HepG2 (cell line): ENCODE measurements at regions not wholly inside any gene's neighbourhood (a gene's known extent, or its start where the extent isn't known, plus 50 kb on each side); places are given as distances from the start of the nearest gene placed in this dataset.
A peak's percentile ranks its signal among the peaks of the same experiment; 100 is the strongest.

Experiments used
- ATAC-seq: fragments of 200-7000 bp; cut with Tn5 transposase; 3 replicates; pipeline ENCODE4 v1.9.1; 2020; ENCODE audit warnings: mild to moderate bottlenecking, moderate library complexity
- BruUV-seq: library from RNA; stranded (reverse); fragments of 400-500 nt; replicated peaks from 2 replicates; lab custom pipeline; 2021; lab: Mats Ljungman, UMichigan
- CTCF ChIA-PET: fragments of 300-600 bp; formaldehyde crosslinking; extraction: SDS; loops from one replicate; lab custom pipeline; 2021; ENCODE audit warnings: low total read pairs, inconsistent platforms, low intra/inter-chr PET ratio; lab: Yijun Ruan, JAX
- POLR2A ChIA-PET: fragments of 350-600 bp; sonication (Branson Sonifier 250); formaldehyde crosslinking; loops from one replicate; lab custom pipeline; 2020; ENCODE audit warnings: antibody characterized with exemption, inconsistent platforms; lab: Yijun Ruan, JAX
- DNase-seq: peaks from one replicate; pipeline ENCODE4 v3.0.0-alpha.2; 2015; ENCODE audit warnings: low spot score
- FAIRE-seq: peaks from 3 replicates; lab custom pipeline; 2011; peaks lifted over from hg19 to GRCh38; lab: Jason Lieb, UNC
- H2AFZ ChIP-seq: one replicate; pipeline ENCODE4 v1.6.1; 2011; ENCODE audit warnings: low read length, inconsistent platforms
- H3K27ac ChIP-seq: fragments of 300-600 bp; 3 replicates; pipeline ENCODE4 v1.8.0; 2011; ENCODE audit warnings: mixed run types, mild to moderate bottlenecking, mixed read lengths, low read length, inconsistent platforms; ENCODE audit not compliant: insufficient read depth; ENCODE audit errors: extremely low read length
- H3K27me3 ChIP-seq, 2 experiments: fragments of 200-600 bp in 1 of 2; 2 replicates in 1 of 2; 3 replicates in 1 of 2; pipeline versions ENCODE4 v1.6.0 to v1.8.0; 2011; ENCODE audit warnings: low read length in 2 of 2, mild to moderate bottlenecking in 2 of 2, moderate library complexity in 2 of 2, inconsistent platforms in 1 of 2; ENCODE audit not compliant: insufficient read depth in 2 of 2, control insufficient read depth in 1 of 2
- H3K36me3 ChIP-seq, 2 experiments: fragments of 200-600 bp in 1 of 2; replicated peaks in 1 of 2; 2 replicates in 1 of 2; 3 replicates in 1 of 2; pipeline versions ENCODE4 v1.5.1 to v1.8.0; 2011; ENCODE audit warnings: low read length in 2 of 2, inconsistent platforms in 1 of 2; ENCODE audit not compliant: insufficient read depth in 2 of 2, control insufficient read depth in 1 of 2
- H3K4me1 ChIP-seq: 2 replicates; pipeline ENCODE4 v1.5.1; 2012; ENCODE audit warnings: low read length, inconsistent platforms; ENCODE audit not compliant: insufficient read depth
- H3K4me2 ChIP-seq: 2 replicates; pipeline ENCODE4 v1.6.0; 2011; ENCODE audit warnings: low read depth, low read length, inconsistent platforms
- H3K4me3 ChIP-seq, 3 experiments: fragments of 200-600 bp in 1 of 3; sonication (generic), shearing (Covaris generic) in 1 of 3; replicated peaks in 1 of 3; 2 replicates each; pipeline ENCODE4 v1.5.1; 2011 to 2016; ENCODE audit warnings: low read length in 3 of 3, inconsistent platforms in 2 of 3, low read depth in 2 of 3, mild to moderate bottlenecking in 2 of 3, control low read depth in 1 of 3, mixed read lengths in 1 of 3; ENCODE audit not compliant: insufficient read depth in 1 of 3
- H3K79me2 ChIP-seq: one replicate; pipeline ENCODE4 v1.6.1; 2011; ENCODE audit warnings: low read length, inconsistent platforms; ENCODE audit not compliant: insufficient read depth
- H3K9ac ChIP-seq: 2 replicates; pipeline ENCODE4 v1.6.0; 2011; ENCODE audit warnings: mild to moderate bottlenecking, low read depth, low read length, inconsistent platforms; ENCODE audit not compliant: insufficient read depth
- H3K9me3 ChIP-seq: 2 replicates; pipeline ENCODE4 v1.5.1; 2012; ENCODE audit warnings: mild to moderate bottlenecking, low read length
- H4K20me1 ChIP-seq: 2 replicates; pipeline ENCODE4 v1.6.0; 2011; ENCODE audit warnings: inconsistent platforms, mild to moderate bottlenecking, low read length, moderate library complexity; ENCODE audit not compliant: insufficient read depth
- FOSL2 ChIP-seq: sonication (generic); formaldehyde crosslinking; IDR thresholded peaks from 2 replicates; pipeline ENCODE4 v1.4.0; 2020; ENCODE audit warnings: missing genetic modification reagents
- FOXA3 ChIP-seq: IDR thresholded peaks from 2 replicates; pipeline ENCODE4 v1.6.1; 2016; ENCODE audit warnings: missing genetic modification reagents, missing compliant biosample characterization
- GTF2F1 ChIP-seq: fragments of 150-350 bp; IDR thresholded peaks from 2 replicates; pipeline ENCODE4 v1.6.1; 2014; ENCODE audit warnings: low read length
- HNF4A ChIP-seq: sonication (generic); formaldehyde crosslinking; IDR thresholded peaks from 2 replicates; pipeline ENCODE4 v1.4.0; 2020; ENCODE audit warnings: missing genetic modification reagents
- NR2F1 ChIP-seq, 2 experiments: fragments of 450-650 bp in 1 of 2; formaldehyde crosslinking in 1 of 2; IDR thresholded peaks; 2 replicates each; pipeline versions ENCODE4 v1.5.0 to v1.6.1; 2016 to 2020; ENCODE audit warnings: mild to moderate bottlenecking in 1 of 2, missing compliant biosample characterization in 1 of 2, missing genetic modification reagents in 1 of 2, moderate library complexity in 1 of 2
- NR2F2 ChIP-seq: IDR thresholded peaks from 2 replicates; pipeline ENCODE4 v1.6.1; 2012; ENCODE audit warnings: low read depth, inconsistent platforms, borderline replicate concordance
- RXRA ChIP-seq: sonication (generic); formaldehyde crosslinking; IDR thresholded peaks from 2 replicates; pipeline ENCODE4 v1.5.1; 2020; ENCODE audit warnings: missing genetic modification reagents
- SOX13 ChIP-seq, 3 experiments: fragments of 450-650 bp in 1 of 3; sonication (generic) in 1 of 3; formaldehyde crosslinking in 1 of 3; IDR thresholded peaks in 2 of 3; conservative IDR thresholded peaks in 1 of 3; 2 replicates each; pipeline versions ENCODE4 v1.5.0 to v1.6.1; 2016 to 2020; ENCODE audit warnings: antibody characterized with exemption in 1 of 3, mild to moderate bottlenecking in 1 of 3, missing compliant biosample characterization in 1 of 3, missing genetic modification reagents in 1 of 3, moderate library complexity in 1 of 3
- SOX6 ChIP-seq, 2 experiments: fragments of 450-650 bp in 1 of 2; sonication (generic) in 1 of 2; formaldehyde crosslinking in 1 of 2; IDR thresholded peaks; 2 replicates each; pipeline versions ENCODE4 v1.4.0 to v1.6.1; 2017 to 2020; ENCODE audit warnings: antibody characterized with exemption in 1 of 2, mild to moderate bottlenecking in 1 of 2, missing genetic modification reagents in 1 of 2
- SYNCRIP ChIP-seq: fragments of 200-400 bp; formaldehyde crosslinking; IDR thresholded peaks from 2 replicates; pipeline ENCODE4 v1.6.1; 2018; ENCODE audit warnings: mild to moderate bottlenecking, low read depth, low read length; ENCODE audit not compliant: insufficient read depth
- TARDBP ChIP-seq: sonication (generic); formaldehyde crosslinking; IDR thresholded peaks from 2 replicates; pipeline ENCODE4 v1.8.0; 2022; ENCODE audit warnings: mild to moderate bottlenecking, missing genetic modification reagents
- ZFP36L1 ChIP-seq: sonication (generic); formaldehyde crosslinking; IDR thresholded peaks from 2 replicates; pipeline ENCODE4 v1.8.0; 2022; ENCODE audit warnings: mild to moderate bottlenecking, missing genetic modification reagents, moderate library complexity
- ZNF430 ChIP-seq: sonication (generic); formaldehyde crosslinking; IDR thresholded peaks from 2 replicates; pipeline ENCODE4 v1.9.0; 2021; ENCODE audit warnings: mild to moderate bottlenecking, missing genetic modification reagents
- WGBS: methylation state at CpG from one replicate; pipeline ENCODE4 v1.1.6; 2017; ENCODE audit warnings: low lambda C conversion rate; 5-methylcytosine and 5-hydroxymethylcytosine counted together
- in situ Hi-C: cut with HindIII; loops from 2 replicates; pipeline ENCODE4 v1.10.0; 2017; ENCODE audit warnings: low pct_unique_long_range_greater_than_20kb; ENCODE audit not compliant: extremely low pct_ligation_motif_present
- intact Hi-C: fragments of 100-400 bp; cut with micrococcal nuclease; formaldehyde crosslinking; loops from one replicate; pipeline ENCODE4 v1.10.0; 2022; ENCODE audit not compliant: unreplicated experiment
- TF ChIP-seq, protein P1 (sequence below): sonication (generic); formaldehyde crosslinking; IDR thresholded peaks from 2 replicates; pipeline ENCODE4 v1.4.0; 2020; ENCODE audit warnings: missing genetic modification reagents
- TF ChIP-seq, protein P2 (sequence below): sonication (generic); formaldehyde crosslinking; conservative IDR thresholded peaks from 2 replicates; pipeline ENCODE4 v1.4.0; 2020; ENCODE audit warnings: missing genetic modification reagents
- TF ChIP-seq, protein P3 (sequence below): sonication (generic); formaldehyde crosslinking; IDR thresholded peaks from 2 replicates; pipeline ENCODE4 v1.4.0; 2020; ENCODE audit warnings: missing genetic modification reagents

DNA sequence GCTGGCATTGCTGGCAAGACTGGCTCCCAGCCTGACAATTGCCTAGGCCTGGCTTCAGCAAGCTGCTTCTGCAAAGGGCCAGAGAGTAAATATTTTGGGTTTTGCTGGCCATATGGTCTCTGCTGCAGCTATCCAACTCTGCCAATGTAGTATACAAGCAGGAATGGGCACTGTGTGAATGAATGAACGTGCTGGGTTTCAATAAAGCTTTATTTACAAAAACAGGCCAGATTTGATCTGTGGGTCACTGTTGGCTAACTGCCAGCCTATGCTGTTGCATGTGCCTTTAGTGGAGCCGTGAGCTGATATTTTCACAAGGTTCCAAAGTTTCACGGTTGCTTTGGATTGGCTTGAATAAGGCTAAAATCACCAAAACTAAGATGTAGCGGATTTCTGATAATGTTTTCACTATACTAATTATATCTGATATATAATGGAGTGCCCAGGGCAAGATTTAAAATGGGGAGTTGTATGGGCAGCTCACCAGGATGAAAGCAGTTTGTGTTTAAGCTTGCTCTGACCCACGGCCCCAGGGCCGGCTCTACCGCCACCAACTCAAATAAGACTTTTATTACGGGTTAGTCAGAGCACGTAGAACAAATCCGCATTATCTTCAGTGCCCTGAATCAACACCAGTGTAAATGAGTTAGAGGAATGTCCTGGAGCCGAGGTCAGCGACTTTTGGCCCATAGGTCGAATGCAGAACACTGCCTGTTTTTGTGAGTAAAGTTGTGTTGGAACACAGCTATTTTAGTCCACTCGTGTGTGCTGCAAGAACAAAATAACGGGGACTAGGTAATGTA, 98.6 kb upstream of the DAP start:
- H2AFZ ChIP-seq: no peak overlapping the region
- H3K27ac ChIP-seq: peak overlapping the region; percentile 70
- FAIRE-seq (peak; percentile 39), DNase-seq (peak; percentile 83), ATAC-seq (peak; percentile 75)
- H3K36me3 ChIP-seq: no peaks in the 10 kb centered on the region
- 1% methylated on average over 15 of the region's 15 CpGs for WGBS
- H3K4me3 ChIP-seq: peak overlapping the region; percentile 7 to 59 (median 27); a peak in 5 of 6 replicates
- no peaks in the 10 kb centered on the region for H3K79me2 ChIP-seq
- no peaks in the 10 kb centered on the region for H3K9me3 ChIP-seq
- no peaks in the 10 kb centered on the region for H3K27me3 ChIP-seq
- H3K9ac ChIP-seq: peak overlapping the region; percentile 50
- ChIA-PET POLR2A (interaction anchor here (0.9 to 1.1 kb wide), 2 partner anchors 13 to 21 kb away, joined by 3 read pairs; no protein-coding TSS in a partner anchor), CTCF (no interaction called here)
- H3K4me1 ChIP-seq: peaks cover 72% of the 10 kb centered on the region
- in situ Hi-C loops (loop anchor here (5.0 kb wide), 1 partner anchor 167 kb away; no protein-coding TSS in a partner anchor), intact Hi-C loops (loop anchor here (1.0 to 10.0 kb wide), 6 partner anchors 37 to 323 kb away; no protein-coding TSS in a partner anchor)
- peak overlapping the region; percentile 83 for H3K4me2 ChIP-seq
- BruUV-seq: TSS peak; percentile 63
- H4K20me1 ChIP-seq: no peaks in the 10 kb centered on the region
- TF ChIP-seq NR2F2 (peak; percentile 95), SOX13 (IDR thresholded peaks at IDR 0.05) (no peak), SOX13 (CRISPR knock-in tag; conservative IDR thresholded peaks at IDR 0.05 in 1 of 2, IDR thresholded peaks at IDR 0.05 in 1 of 2) (peak in 1 of 2 experiments; percentile 75; a peak in 2 of 4 replicates), SOX6 (IDR thresholded peaks at IDR 0.05) (no peak), SOX6 (CRISPR knock-in tag; IDR thresholded peaks at IDR 0.05) (peak; percentile 75), GTF2F1 (no peak), RXRA (CRISPR knock-in tag) (peak; percentile 51; the same call in 1 of the 2 replicates), SYNCRIP (no peak), ZFP36L1 (CRISPR knock-in tag) (no peak), FOXA3 (CRISPR knock-in tag) (peak; percentile 72), FOSL2 (CRISPR knock-in tag) (0 out of 2 replicates have a peak, but pooled peaks have one; percentile 16), TARDBP (CRISPR knock-in tag) (peak; percentile 47; the same call in 1 of the 2 replicates), HNF4A (CRISPR knock-in tag) (peak; percentile 53), NR2F1 (CRISPR knock-in tag; IDR thresholded peaks at IDR 0.05) (peak; percentile 51 to 85; a peak in 3 of 4 replicates), ZNF430 (no peak)
- TF ChIP-seq, protein P1, sequence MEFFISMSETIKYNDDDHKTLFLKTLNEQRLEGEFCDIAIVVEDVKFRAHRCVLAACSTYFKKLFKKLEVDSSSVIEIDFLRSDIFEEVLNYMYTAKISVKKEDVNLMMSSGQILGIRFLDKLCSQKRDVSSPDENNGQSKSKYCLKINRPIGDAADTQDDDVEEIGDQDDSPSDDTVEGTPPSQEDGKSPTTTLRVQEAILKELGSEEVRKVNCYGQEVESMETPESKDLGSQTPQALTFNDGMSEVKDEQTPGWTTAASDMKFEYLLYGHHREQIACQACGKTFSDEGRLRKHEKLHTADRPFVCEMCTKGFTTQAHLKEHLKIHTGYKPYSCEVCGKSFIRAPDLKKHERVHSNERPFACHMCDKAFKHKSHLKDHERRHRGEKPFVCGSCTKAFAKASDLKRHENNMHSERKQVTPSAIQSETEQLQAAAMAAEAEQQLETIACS (CRISPR knock-in tag): no peak
- TF ChIP-seq, protein P2, sequence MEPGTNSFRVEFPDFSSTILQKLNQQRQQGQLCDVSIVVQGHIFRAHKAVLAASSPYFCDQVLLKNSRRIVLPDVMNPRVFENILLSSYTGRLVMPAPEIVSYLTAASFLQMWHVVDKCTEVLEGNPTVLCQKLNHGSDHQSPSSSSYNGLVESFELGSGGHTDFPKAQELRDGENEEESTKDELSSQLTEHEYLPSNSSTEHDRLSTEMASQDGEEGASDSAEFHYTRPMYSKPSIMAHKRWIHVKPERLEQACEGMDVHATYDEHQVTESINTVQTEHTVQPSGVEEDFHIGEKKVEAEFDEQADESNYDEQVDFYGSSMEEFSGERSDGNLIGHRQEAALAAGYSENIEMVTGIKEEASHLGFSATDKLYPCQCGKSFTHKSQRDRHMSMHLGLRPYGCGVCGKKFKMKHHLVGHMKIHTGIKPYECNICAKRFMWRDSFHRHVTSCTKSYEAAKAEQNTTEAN (CRISPR knock-in tag): 0 out of 2 replicates have a peak, but pooled peaks have one; percentile 40
- TF ChIP-seq, protein P3, sequence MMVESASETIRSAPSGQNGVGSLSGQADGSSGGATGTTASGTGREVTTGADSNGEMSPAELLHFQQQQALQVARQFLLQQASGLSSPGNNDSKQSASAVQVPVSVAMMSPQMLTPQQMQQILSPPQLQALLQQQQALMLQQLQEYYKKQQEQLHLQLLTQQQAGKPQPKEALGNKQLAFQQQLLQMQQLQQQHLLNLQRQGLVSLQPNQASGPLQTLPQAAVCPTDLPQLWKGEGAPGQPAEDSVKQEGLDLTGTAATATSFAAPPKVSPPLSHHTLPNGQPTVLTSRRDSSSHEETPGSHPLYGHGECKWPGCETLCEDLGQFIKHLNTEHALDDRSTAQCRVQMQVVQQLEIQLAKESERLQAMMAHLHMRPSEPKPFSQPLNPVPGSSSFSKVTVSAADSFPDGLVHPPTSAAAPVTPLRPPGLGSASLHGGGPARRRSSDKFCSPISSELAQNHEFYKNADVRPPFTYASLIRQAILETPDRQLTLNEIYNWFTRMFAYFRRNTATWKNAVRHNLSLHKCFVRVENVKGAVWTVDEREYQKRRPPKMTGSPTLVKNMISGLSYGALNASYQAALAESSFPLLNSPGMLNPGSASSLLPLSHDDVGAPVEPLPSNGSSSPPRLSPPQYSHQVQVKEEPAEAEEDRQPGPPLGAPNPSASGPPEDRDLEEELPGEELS (CRISPR knock-in tag): peak; percentile 55
